Hepatocyte (in vitro differentiated cells): ENCODE measurements at regions not wholly inside any gene's neighbourhood (a gene's known extent, or its start where the extent isn't known, plus 50 kb on each side); places are given as distances from the start of the nearest gene placed in this dataset.
A peak's percentile ranks its signal among the peaks of the same experiment; 100 is the strongest.

Experiments
- DNase-seq: peaks from one replicate; pipeline ENCODE4 v3.0.0-alpha.2; 2016; ENCODE audit warnings: low spot score
- H2AFZ ChIP-seq: fragments of 200-600 bp; sonication (generic); 2 replicates; pipeline ENCODE4 v1.6.0; 2016; ENCODE audit warnings: antibody characterized with exemption, mild to moderate bottlenecking
- H3K27ac ChIP-seq: fragments of 200-600 bp; sonication (generic); 2 replicates; pipeline ENCODE4 v1.5.1; 2016; ENCODE audit warnings: mild to moderate bottlenecking
- H3K27me3 ChIP-seq: fragments of 200-600 bp; sonication (generic); 2 replicates; pipeline ENCODE4 v1.6.1; 2016
- H3K36me3 ChIP-seq: fragments of 200-600 bp; sonication (generic); replicated peaks from 2 replicates; pipeline ENCODE4 v1.5.1; 2016; ENCODE audit warnings: low read depth; ENCODE audit not compliant: insufficient read depth
- H3K4me1 ChIP-seq: fragments of 200-600 bp; sonication (generic); 2 replicates; pipeline ENCODE4 v1.5.1; 2016; ENCODE audit warnings: mild to moderate bottlenecking, moderate library complexity; ENCODE audit not compliant: insufficient read depth
- H3K4me2 ChIP-seq: fragments of 200-600 bp; sonication (generic); 2 replicates; pipeline ENCODE4 v1.6.0; 2016
- H3K4me3 ChIP-seq: fragments of 200-600 bp; sonication (generic); 2 replicates; pipeline ENCODE4 v1.5.1; 2016; ENCODE audit warnings: mild to moderate bottlenecking
- H3K79me2 ChIP-seq: fragments of 200-600 bp; sonication (generic); 2 replicates; pipeline ENCODE4 v1.6.0; 2017; ENCODE audit warnings: mild to moderate bottlenecking
- H3K9me2 ChIP-seq: fragments of 200-600 bp; sonication (generic); replicated peaks from 2 replicates; pipeline ENCODE4 v1.6.0; 2017; ENCODE audit warnings: mild to moderate bottlenecking; ENCODE audit not compliant: insufficient read depth
- H3K9me3 ChIP-seq: fragments of 200-600 bp; sonication (generic); 2 replicates; pipeline ENCODE4 v1.5.1; 2016; ENCODE audit warnings: low read depth, mild to moderate bottlenecking
- H4K20me1 ChIP-seq: fragments of 200-600 bp; sonication (generic); 2 replicates; pipeline ENCODE4 v1.6.0; 2016; ENCODE audit warnings: mild to moderate bottlenecking; ENCODE audit not compliant: insufficient read depth, poor library complexity, severe bottlenecking
- CTCF ChIP-seq: fragments of 200-600 bp; sonication (generic); IDR thresholded peaks from 2 replicates; pipeline ENCODE4 v1.5.1; 2016; ENCODE audit warnings: antibody characterized with exemption, mild to moderate bottlenecking; ENCODE audit not compliant: poor library complexity
- EZH2 ChIP-seq: fragments of 200-600 bp; sonication (generic); IDR thresholded peaks from 2 replicates; pipeline ENCODE4 v1.6.1; 2016; ENCODE audit warnings: antibody characterized with exemption, mild to moderate bottlenecking, borderline replicate concordance
- EZH2phosphoT487 ChIP-seq: fragments of 200-600 bp; sonication (generic); IDR thresholded peaks from one replicate; pipeline ENCODE4 v1.6.1; 2018; ENCODE audit warnings: antibody characterized with exemption, mild to moderate bottlenecking, low read depth, moderate library complexity; ENCODE audit not compliant: unreplicated experiment, severe bottlenecking
- WGBS: methylation state at CpG from one replicate; pipeline ENCODE4 v1.1.6; 2016; ENCODE audit warnings: low lambda C conversion rate; ENCODE audit errors: missing lambda C conversion rate; 5-methylcytosine and 5-hydroxymethylcytosine counted together

GRCh38 chr1:98055457-98055856 is 134.6 kb upstream of the DPYD start:
- Histone ChIP-seq H3K9me3 (no peaks in the 10 kb centered on the region), H3K4me2 (no peak overlapping the region), H3K4me3 (no peak overlapping the region), H4K20me1 (no peaks in the 10 kb centered on the region), H2AFZ (no peak overlapping the region), H3K27ac (no peak overlapping the region), H3K36me3 (no peaks in the 10 kb centered on the region), H3K9me2 (no peaks in the 10 kb centered on the region), H3K27me3 (peaks cover 20% of the 10 kb centered on the region), H3K79me2 (no peaks in the 10 kb centered on the region), H3K4me1 (peaks cover 8% of the 10 kb centered on the region)
- no peak for DNase-seq
- 79% methylated on average over 7 of the region's 7 CpGs for WGBS
- TF ChIP-seq CTCF (no peak), EZH2phosphoT487 (no peak), EZH2 (no peak)

GRCh38 chr1:98054786-98055185 is 134.0 kb upstream of the DPYD start:
- no peaks in the 10 kb centered on the region for H3K9me3 ChIP-seq
- H2AFZ ChIP-seq: no peak overlapping the region
- H3K27ac ChIP-seq: no peak overlapping the region
- TF ChIP-seq EZH2phosphoT487 (no peak), EZH2 (no peak), CTCF (no peak)
- no peaks in the 10 kb centered on the region for H3K9me2 ChIP-seq
- WGBS: 79% methylated on average over 4 of the region's 4 CpGs
- no peaks in the 10 kb centered on the region for H3K79me2 ChIP-seq
- no peaks in the 10 kb centered on the region for H3K36me3 ChIP-seq
- H4K20me1 ChIP-seq: no peaks in the 10 kb centered on the region
- peaks cover 27% of the 10 kb centered on the region for H3K27me3 ChIP-seq
- H3K4me2 ChIP-seq: no peak overlapping the region
- DNase-seq: no peak
- H3K4me3 ChIP-seq: no peak overlapping the region
- peaks cover 8% of the 10 kb centered on the region for H3K4me1 ChIP-seq

GRCh38 chr1:98054367-98054701 is 133.5 kb upstream of the DPYD start:
- Histone ChIP-seq H3K4me1 (peaks cover 8% of the 10 kb centered on the region), H3K27ac (no peak overlapping the region), H3K27me3 (peaks cover 31% of the 10 kb centered on the region), H3K4me3 (peak overlapping the region; percentile 64), H3K4me2 (peak overlapping the region; percentile 100), H3K9me3 (no peaks in the 10 kb centered on the region), H3K36me3 (no peaks in the 10 kb centered on the region), H3K79me2 (no peaks in the 10 kb centered on the region), H2AFZ (peak overlapping the region; percentile 53), H3K9me2 (no peaks in the 10 kb centered on the region), H4K20me1 (no peaks in the 10 kb centered on the region)
- DNase-seq: no peak
- TF ChIP-seq EZH2phosphoT487: no peak
- WGBS: 20% methylated on average over 11 of the region's 11 CpGs

GRCh38 chr1:98053471-98054366 is 132.9 kb upstream of the DPYD start:
- H3K27ac ChIP-seq: no peak overlapping the region
- TF ChIP-seq EZH2phosphoT487 (no peak), EZH2 (no peak), CTCF (peak; percentile 75)
- H3K27me3 ChIP-seq: peaks cover 38% of the 10 kb centered on the region
- peak overlapping the region; percentile 53 for H2AFZ ChIP-seq
- no peaks in the 10 kb centered on the region for H3K9me3 ChIP-seq
- H3K36me3 ChIP-seq: no peaks in the 10 kb centered on the region
- peak overlapping the region; percentile 100 for H3K4me2 ChIP-seq
- H3K4me1 ChIP-seq: peaks cover 9% of the 10 kb centered on the region
- 2% methylated on average over 77 of the region's 81 CpGs for WGBS
- H3K79me2 ChIP-seq: no peaks in the 10 kb centered on the region
- DNase-seq: peak; percentile 86
- H4K20me1 ChIP-seq: no peaks in the 10 kb centered on the region
- H3K9me2 ChIP-seq: no peaks in the 10 kb centered on the region
- peak overlapping the region; percentile 64 for H3K4me3 ChIP-seq
